ENCODE measurements at regions not wholly inside any gene's neighbourhood (a gene's known extent, or its start where the extent isn't known, plus 50 kb on each side); places are given as distances from the start of the nearest gene placed in this dataset.

- TF ChIP-seq CTCF (IDR thresholded peaks at IDR 0.05) (no peak), POLR2A (IDR thresholded peaks at IDR 0.05) (no peak)
These were observed 208.2 kb upstream of the RTL1 start for GRCh38 chr14:101111620-101112290.
